GM23338 (cell line): ENCODE measurements at regions not wholly inside any gene's neighbourhood (a gene's known extent, or its start where the extent isn't known, plus 50 kb on each side); places are given as distances from the start of the nearest gene placed in this dataset.

Experiments used
- ATAC-seq: fragments of 200-7000 bp; cut with Tn5 transposase; 3 replicates; pipeline ENCODE4 v1.9.1; 2020
- DNase-seq: peaks from one replicate; pipeline ENCODE4 v3.0.0-alpha.2; 2015; ENCODE audit warnings: low spot score
- H2AFZ ChIP-seq: fragments of 200-600 bp; sonication (generic); 2 replicates; pipeline ENCODE4 v1.8.0; 2016; ENCODE audit warnings: antibody characterized with exemption, mild to moderate bottlenecking, moderate library complexity
- H3F3A ChIP-seq: fragments of 200-600 bp; sonication (generic); replicated peaks from 2 replicates; pipeline ENCODE4 v1.8.0; 2017; ENCODE audit warnings: antibody characterized with exemption, mixed run types, low read depth
- H3K27ac ChIP-seq: fragments of 200-600 bp; sonication (generic); 2 replicates; pipeline ENCODE4 v1.6.1; 2016; ENCODE audit warnings: low read depth
- H3K27me3 ChIP-seq: fragments of 200-600 bp; sonication (generic); 2 replicates; pipeline ENCODE4 v1.8.0; 2016; ENCODE audit warnings: mild to moderate bottlenecking, mixed run types, moderate library complexity; ENCODE audit not compliant: insufficient read depth
- H3K36me3 ChIP-seq: fragments of 200-600 bp; sonication (generic); 2 replicates; pipeline ENCODE4 v1.8.0; 2016; ENCODE audit warnings: mild to moderate bottlenecking; ENCODE audit not compliant: insufficient read depth
- H3K4me1 ChIP-seq: fragments of 200-600 bp; sonication (generic); 2 replicates; pipeline ENCODE4 v1.8.0; 2016; ENCODE audit warnings: mild to moderate bottlenecking, moderate library complexity; ENCODE audit not compliant: insufficient read depth
- H3K4me2 ChIP-seq: fragments of 200-600 bp; sonication (generic); 2 replicates; pipeline ENCODE4 v1.7.1; 2017; ENCODE audit warnings: mixed run types
- H3K4me3 ChIP-seq: fragments of 200-600 bp; sonication (generic); 2 replicates; pipeline ENCODE4 v1.6.1; 2016; ENCODE audit warnings: mixed run types
- H3K79me2 ChIP-seq: fragments of 200-600 bp; sonication (generic); replicated peaks from 2 replicates; pipeline ENCODE4 v1.8.0; 2017; ENCODE audit warnings: mild to moderate bottlenecking; ENCODE audit not compliant: insufficient read depth
- H3K9me2 ChIP-seq: fragments of 200-600 bp; sonication (generic); 2 replicates; pipeline ENCODE4 v1.8.0; 2017; ENCODE audit not compliant: insufficient read depth
- H4K20me1 ChIP-seq: fragments of 200-600 bp; sonication (generic); replicated peaks from 2 replicates; pipeline ENCODE4 v1.8.0; 2017; ENCODE audit warnings: mild to moderate bottlenecking; ENCODE audit not compliant: insufficient read depth
- H3K27ac Mint-ChIP-seq: 2 replicates; pipeline ENCODE4 v1.8.0; 2020; ENCODE audit warnings: inconsistent platforms, mild to moderate bottlenecking, moderate library complexity, mixed read lengths
- H3K27me3 Mint-ChIP-seq: 3 replicates; pipeline ENCODE4 v1.8.0; 2022; ENCODE audit warnings: low read depth, mild to moderate bottlenecking, moderate library complexity, mixed read lengths, inconsistent platforms; ENCODE audit not compliant: insufficient read depth, poor library complexity
- H3K36me3 Mint-ChIP-seq: 3 replicates; pipeline ENCODE4 v1.8.0; 2021; ENCODE audit warnings: low read depth, mild to moderate bottlenecking, inconsistent platforms, moderate library complexity, mixed read lengths
- H3K4me1 Mint-ChIP-seq: 3 replicates; pipeline ENCODE4 v1.8.0; 2020; ENCODE audit warnings: mild to moderate bottlenecking, inconsistent platforms, mixed read lengths
- H3K4me3 Mint-ChIP-seq: 3 replicates; pipeline ENCODE4 v1.8.0; 2021; ENCODE audit warnings: moderate library complexity, mild to moderate bottlenecking, inconsistent platforms, mixed read lengths
- H3K9me3 Mint-ChIP-seq: 3 replicates; pipeline ENCODE4 v1.8.0; 2020; ENCODE audit warnings: moderate library complexity, mild to moderate bottlenecking, inconsistent platforms, mixed read lengths
- CTCF ChIP-seq, 2 experiments: fragments of 200-600 bp in 1 of 2; sonication (generic) in 1 of 2; conservative IDR thresholded peaks; 2 replicates each; pipeline versions ENCODE4 v1.5.1 to v1.6.1; 2016 to 2017; ENCODE audit warnings: antibody characterized with exemption in 2 of 2, low read depth in 2 of 2, mild to moderate bottlenecking in 2 of 2, moderate library complexity in 1 of 2
- EZH2 ChIP-seq: fragments of 200-600 bp; sonication (generic); IDR thresholded peaks from one replicate; pipeline ENCODE4 v1.8.0; 2017; ENCODE audit warnings: antibody characterized with exemption, mild to moderate bottlenecking, low read depth; ENCODE audit not compliant: unreplicated experiment
- JUNB ChIP-seq: IDR thresholded peaks from one replicate; pipeline ENCODE4 v1.6.1; 2016; ENCODE audit warnings: antibody characterized with exemption; ENCODE audit not compliant: unreplicated experiment
- NANOG ChIP-seq: IDR thresholded peaks from 2 replicates; pipeline ENCODE4 v1.6.1; 2016; ENCODE audit warnings: antibody characterized with exemption, borderline replicate concordance
- STAT1 ChIP-seq: IDR thresholded peaks from one replicate; pipeline ENCODE4 v1.6.1; 2016; ENCODE audit warnings: antibody characterized with exemption; ENCODE audit not compliant: unreplicated experiment
- ZNF114 ChIP-seq: fragments of 250-450 bp; sonication (Bioruptor Pico); IDR thresholded peaks from 2 replicates; pipeline ENCODE4 v1.5.0; 2020; ENCODE audit warnings: mild to moderate bottlenecking, moderate library complexity
- ZNF462 ChIP-seq: fragments of 250-450 bp; sonication (Bioruptor Pico); IDR thresholded peaks from 2 replicates; pipeline ENCODE4 v1.5.0; 2020; ENCODE audit warnings: mild to moderate bottlenecking, moderate library complexity

DNA sequence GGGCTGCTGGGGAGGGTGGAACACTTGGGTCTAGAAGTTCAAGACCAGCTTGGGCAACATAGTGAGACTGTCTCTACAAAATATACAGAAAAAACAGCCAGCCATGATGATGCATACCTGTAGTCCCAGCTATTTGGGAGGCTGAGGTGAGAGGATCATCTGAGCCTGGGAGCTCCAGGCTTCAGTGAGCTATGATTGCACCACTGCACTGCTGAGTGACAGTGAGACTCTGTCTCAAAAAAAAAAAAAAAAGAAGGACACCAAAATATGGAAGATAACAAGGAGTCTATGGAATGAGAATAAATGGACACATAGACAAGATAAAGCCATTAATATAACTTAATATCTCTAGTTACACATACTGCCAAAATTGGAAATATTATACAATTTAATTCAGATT, 62.7 kb upstream of the IL15 start:
- Histone ChIP-seq H3K4me3 (no peak overlapping the region), H3K27ac (no peak overlapping the region), H3K9me2 (0 out of 2 replicates have a peak, but pooled peaks cover 5% of the 10 kb centered on the region), H2AFZ (no peak overlapping the region), H4K20me1 (no peaks in the 10 kb centered on the region), H3K79me2 (no peaks in the 10 kb centered on the region), H3K4me1 (no peaks in the 10 kb centered on the region), H3K27me3 (no peaks in the 10 kb centered on the region), H3K4me2 (no peak overlapping the region), H3K36me3 (no peaks in the 10 kb centered on the region), H3F3A (no peaks in the 10 kb centered on the region)
- no peak overlapping the region for H3K4me3 Mint-ChIP-seq
- no peaks in the 10 kb centered on the region for H3K4me1 Mint-ChIP-seq
- H3K27me3 Mint-ChIP-seq = no peaks in the 10 kb centered on the region
- DNase-seq (no peak), ATAC-seq (no peak)
- H3K36me3 Mint-ChIP-seq = no peaks in the 10 kb centered on the region
- H3K9me3 Mint-ChIP-seq = no peaks in the 10 kb centered on the region
- TF ChIP-seq ZNF114 (CRISPR knock-in tag) = no peak
- no peak for TF ChIP-seq STAT1
- TF ChIP-seq ZNF462 = no peak
- no peak for TF ChIP-seq EZH2
- no peak for TF ChIP-seq CTCF (conservative IDR thresholded peaks at IDR 0.05; ENCODE audit: low read depth in 2 of 2)
- TF ChIP-seq JUNB = no peak
- no peak for TF ChIP-seq NANOG
- H3K27ac Mint-ChIP-seq = no peak overlapping the region
